ENCODE measurements at regions not wholly inside any gene's neighbourhood (a gene's known extent, or its start where the extent isn't known, plus 50 kb on each side); places are given as distances from the start of the nearest gene placed in this dataset.
"Not testable (repeated sequence)": the region's sequence is repeated elsewhere in the genome, so short reads cannot be mapped to it uniquely, and the experiment has no call there.

DNA sequence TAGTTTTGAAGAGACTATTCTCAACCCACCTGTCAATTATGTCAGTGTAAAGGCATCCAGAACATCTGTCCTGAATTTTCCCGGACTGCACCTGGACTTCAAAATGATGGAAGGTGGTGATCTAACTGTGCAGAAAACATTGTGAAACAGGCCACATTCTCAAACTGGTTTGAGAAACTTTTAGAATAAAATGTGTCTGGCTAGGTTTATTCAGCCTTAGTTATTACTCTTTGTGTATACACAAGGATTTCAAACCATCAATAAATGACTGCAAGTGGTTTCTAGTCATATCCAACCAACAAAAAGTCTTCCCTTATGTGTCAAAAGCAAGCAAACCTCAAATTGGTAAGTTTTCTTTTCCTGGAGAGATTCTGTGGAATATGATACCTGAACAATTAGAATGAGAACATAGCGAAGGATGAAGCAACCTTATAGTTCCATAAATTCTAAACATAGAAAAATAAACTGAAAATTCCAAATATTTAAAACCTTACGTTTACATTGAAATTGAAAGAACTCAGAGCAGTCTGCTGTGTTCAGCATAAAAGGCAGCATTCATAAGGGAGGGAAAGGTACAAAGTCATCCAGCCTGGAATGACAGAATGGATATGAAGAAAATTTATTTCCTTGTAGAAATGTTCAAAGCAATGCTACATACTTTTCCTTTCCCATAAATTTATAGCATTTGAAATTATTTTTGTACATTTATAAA, 306.6 kb upstream of the TGFBR2 start:
- DNase-seq (ENCODE audit: low spot score), result no peak

DNA sequence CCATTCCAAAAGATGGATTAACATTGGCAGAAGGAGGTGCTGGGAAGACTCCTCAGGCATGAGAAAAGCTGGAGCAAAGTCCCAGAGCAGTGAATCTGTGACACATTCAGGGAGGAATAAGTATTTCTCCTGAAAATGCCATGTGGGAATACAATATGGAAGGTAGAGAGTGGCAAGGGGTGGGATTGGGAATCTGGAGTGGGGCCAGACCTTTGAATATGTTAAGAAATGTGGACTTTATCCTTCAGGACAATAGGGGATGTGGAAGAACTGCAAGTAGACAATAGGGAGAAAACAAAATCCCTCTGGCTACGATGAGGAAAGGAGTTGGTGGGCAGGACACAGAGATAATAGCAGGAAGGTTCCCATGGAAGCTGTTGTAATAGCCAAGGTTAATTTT, 305.6 kb upstream of the TGFBR2 start:
- DNase-seq (ENCODE audit: low spot score), result no peak

DNA sequence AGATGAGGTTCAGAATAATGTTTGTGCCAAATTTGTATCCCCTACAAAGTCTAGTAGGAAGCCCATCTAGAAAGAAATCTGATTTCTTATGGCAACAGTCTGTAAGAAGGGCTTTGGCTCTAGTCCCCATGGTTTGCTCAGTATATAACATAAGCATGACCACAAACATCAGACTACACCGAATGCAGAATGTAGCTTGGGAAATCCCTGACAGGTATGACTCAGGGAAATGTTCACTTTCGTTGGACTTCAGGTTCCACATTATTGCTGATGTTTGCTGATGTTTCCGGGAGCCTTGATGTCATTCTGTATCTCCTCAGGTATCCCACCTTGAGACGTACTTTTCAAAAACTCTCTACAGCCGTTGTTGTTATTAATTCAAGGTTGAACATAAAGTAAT, 304.4 kb upstream of the TGFBR2 start:
- no peak for DNase-seq (ENCODE audit: low spot score)

DNA sequence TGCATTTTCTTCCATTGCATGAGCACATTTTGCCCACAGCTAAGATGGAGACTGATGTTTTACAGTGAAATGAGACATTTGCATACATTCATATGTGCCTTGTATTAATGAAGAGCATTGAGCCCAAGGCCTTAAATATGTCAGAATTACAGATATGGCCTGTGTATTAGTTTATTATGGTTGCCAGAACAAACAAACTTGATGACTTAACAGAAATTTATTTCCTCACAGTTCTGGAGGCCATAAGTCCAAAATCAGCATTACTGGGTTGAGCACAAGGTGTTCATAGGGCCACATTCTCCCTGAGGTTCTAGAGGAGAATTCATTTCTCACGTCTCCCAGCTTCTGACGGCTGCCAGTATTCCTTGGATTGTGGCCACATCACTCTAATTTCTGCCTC, 302.6 kb upstream of the TGFBR2 start:
- DNase-seq (ENCODE audit: low spot score), result no peak

DNA sequence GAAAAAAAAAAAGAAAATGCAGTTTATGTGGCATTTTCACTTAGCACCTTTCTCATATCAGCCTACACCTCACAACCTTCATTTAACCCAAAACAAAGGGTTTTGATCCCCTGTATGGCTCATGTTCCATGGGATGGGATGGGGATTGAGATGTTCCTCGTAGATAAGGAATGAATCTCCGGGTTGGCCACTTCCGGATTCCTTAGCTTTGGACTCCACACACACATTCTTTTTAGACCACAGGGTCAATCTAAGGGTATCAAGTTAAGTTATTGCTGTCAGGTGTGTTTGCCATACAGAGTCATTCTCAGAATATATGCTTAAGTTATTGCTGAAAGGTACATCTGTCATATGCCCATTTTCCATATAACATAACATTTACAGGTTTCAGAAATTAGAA, 301.4 kb upstream of the TGFBR2 start:
- no peak for DNase-seq (ENCODE audit: low spot score)

DNA sequence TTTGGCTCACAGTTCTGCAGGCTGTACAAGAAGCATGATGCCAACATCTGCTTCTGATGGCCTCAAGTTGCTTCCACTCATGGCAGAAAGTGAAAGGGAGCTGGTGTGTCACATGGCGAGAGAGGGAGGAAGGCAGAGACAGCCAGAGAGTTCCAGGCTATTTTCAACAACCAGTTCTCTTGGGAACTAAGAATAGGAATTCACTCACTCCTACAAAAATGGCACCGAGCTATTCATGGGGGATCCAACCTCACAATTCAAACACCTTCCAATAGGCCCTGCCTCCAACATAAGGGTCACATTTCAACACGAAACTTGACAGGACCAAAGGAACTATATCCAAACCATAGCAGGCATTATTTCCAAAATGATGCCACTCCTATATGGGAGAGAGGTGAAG, 299.5 kb upstream of the TGFBR2 start:
- no peak for DNase-seq (ENCODE audit: low spot score)

DNA sequence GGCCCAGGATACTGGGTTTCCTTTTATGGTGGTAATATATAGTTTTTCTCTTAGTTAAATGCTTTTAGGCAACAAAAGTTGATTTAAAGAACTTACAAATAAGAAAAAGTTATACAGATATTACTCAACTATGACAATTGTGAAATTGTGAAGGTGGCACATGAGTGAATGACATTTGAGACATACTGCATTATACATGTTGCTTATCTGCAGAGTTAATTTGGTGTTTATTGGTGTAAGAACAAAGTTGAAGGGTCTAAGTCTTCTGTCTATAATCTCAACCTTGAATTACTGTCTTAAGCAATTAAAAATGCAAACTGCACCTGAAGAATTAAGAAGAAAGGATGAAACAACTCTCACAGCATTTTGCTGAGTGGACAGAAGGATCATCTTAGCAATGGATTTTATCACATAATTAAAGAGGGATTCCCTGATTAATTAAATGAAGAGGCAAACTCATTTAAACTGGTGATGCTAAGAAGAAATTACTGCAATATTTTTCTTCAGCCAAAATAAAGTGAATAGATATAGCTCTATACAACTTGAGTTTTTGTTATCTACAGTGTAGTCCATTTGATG, 298.9 kb upstream of the TGFBR2 start:
- no peak for DNase-seq (ENCODE audit: low spot score)

DNA sequence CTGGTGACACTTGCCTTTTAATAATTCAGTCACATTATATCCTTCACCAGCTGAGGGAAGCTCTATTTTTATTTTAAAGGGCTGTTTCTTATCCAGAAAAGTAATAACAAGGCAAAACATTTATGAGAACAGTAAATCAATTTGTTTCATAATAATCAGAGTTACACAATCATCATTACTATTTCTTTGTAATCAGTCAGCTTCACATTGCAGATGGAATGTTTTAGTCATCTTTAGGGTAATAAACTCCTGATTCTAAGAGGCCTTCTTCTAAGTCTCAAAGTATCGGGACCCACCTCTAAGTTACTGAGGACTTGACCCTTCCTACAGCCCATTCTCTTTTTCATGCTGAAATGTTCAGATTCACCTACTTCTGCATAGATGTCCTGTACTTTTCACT, 298.3 kb upstream of the TGFBR2 start:
- no peak for DNase-seq (ENCODE audit: low spot score)

DNA sequence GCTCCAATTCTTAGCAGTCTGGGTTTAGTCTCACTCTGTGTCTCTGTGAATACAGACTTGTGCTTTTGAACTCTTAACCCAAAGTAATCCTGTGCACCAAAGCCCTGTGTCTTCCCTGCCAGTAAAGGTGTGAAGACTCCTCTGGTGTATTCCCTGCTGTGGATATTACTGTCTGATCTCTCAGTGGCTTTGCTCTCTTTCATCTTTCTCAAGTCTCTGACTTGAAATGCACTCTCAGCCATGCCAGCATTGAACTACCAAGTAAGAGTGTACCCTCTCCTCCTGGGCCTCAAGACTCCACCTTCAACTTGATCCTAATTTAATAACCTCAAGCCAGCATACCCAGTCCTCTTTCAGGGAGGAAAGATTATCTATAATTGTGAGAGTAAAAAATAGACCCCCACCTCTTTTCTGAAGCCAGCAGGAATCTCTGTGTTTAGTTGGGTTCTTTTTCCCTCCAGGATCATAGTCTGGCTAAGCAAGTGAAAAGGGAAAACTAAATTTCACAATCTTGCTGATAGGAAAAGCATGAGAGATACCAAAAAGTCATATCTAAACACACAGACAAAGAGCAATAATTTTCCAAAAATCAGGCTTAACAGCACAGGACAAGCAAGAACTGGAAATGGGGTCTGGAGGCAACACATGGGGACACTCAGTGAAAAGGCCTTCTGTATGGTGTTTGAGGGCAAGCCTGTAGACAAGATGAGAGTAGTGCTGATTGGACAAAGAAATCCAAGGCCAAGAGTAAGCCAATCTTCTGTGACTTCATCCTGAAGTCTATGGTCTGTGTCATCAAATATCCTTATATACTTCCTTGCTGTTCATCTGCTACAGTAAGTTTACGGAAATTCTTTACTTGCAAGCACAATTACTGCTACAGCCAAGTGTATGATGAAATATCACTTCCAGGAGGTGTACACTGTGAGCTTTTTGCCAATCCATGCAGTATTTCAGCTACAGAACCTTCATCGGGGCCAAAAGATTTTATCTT, 296.1 kb upstream of the TGFBR2 start:
- DNase-seq (ENCODE audit: low spot score), result no peak

DNA sequence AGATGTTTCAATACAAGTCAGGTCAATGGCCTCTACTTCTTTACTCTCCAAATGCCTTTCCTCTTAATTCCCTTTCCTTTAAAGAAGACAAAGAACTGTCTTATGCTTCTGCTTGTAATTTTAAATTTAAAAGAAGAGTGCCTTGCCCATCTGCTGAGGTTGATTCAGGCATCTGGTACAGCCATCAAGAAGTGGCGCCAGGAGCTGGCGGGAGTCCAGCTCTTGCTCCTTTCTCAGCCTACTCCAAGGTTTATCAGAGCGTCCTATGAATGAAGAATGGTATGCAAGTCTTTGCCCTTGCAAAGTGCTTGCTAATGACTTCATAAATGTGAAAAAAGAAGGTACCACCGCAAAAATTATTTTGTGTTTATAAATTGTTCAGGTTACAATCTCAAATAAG, 294.6 kb upstream of the TGFBR2 start:
- DNase-seq (ENCODE audit: low spot score), result no peak

DNA sequence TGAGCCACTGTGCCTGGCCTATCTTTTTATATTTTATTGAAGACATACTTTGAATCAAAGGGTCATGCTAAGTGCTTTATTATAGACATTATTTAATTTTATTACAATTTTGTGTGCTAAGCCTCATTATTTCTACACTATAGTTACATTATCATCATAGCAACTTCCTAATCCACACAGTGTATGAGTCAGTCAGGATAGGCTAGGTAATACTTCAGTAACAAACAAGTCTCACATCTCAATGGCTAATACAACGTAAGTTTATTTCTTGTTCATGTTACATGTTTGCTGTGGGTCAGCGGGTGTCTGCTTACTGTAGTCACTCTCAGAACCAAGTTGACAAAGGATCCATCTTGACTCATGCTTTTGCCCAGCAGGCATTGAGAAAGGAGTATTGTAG, 292.6 kb upstream of the TGFBR2 start:
- no peak for DNase-seq (ENCODE audit: low spot score)

DNA sequence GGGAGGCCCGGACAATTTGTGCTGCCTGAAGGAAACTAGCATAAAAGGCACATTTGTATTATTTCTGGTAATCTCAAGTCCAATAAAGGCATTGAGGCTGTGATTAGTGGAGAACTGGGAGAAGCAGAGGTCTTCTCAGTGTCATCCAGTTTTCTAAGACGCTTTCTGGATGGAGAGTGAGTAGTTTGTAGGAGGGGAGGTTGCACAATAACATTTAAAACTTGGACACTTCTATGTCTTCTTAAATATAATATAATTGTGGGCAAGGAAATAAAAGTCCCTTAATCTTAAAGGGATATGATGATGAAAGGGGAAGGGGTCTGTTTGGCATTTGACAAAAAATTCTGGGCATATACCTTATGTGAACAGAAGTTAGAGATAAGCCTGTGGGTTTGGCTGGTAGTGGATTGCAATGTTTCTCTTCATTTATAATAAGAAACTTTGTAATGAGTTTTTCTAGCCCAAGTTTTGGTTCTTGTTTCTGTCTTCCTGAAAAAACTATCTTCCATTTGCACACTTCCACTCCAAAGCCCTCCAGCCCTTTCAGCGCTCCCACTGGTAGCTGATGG, 291.6 kb upstream of the TGFBR2 start:
- no peak for DNase-seq (ENCODE audit: low spot score)

DNA sequence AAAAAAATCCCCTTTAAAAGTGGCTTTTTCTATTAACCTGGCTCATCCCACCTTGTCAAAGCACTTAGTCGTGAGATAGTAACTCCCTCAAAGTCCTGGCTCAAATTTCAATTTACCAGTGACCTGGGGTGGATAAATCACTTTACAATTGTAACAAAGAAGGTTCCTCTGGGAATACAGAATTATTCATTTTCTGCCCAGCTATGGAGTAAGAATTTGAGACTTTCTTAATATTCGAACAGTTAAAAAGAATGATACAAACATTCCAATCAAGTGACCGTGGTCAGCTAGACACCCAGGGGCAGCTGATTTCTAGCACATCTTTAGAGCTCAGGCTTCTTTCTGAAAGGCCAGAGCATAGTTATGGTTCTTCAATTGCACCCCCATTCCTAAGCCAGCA, 291.0 kb upstream of the TGFBR2 start:
- no peak for DNase-seq (ENCODE audit: low spot score)

DNA sequence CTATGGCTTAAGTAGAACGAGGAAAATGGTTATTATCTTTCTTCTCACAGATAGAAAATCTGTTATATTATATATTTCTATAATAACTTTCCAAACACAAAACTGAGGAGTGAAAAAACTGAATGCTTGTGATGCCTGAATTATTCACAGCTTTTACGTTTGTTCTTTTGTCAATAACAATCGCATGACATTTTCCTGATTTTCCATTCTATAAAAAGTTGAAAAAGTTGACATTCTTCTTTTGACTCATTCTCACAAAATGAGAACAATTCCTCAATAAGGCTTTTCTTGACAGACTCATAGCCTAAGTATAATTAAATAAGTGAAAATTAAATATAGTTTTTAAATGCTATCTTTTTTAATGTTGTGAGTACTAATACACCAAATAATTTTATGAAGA, 288.8 kb upstream of the TGFBR2 start:
- DNase-seq (ENCODE audit: low spot score), result no peak

DNA sequence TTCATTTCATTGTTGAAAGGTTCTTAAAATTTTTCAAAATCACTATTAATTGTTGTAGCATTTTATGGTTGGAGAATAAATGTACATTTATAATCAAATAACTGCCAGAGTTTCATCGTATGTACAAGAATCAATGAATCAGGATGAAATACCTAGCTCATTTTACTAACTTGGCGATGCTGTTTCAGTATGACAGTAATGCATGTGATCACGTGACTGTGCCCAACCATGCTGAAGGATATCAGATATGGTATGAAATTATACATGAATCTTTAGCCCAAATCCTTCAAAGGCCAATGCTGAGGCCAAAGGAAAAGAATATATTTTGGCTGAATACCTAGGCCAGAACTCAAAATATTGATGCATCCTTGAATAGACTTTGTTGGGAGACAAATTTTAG, 288.3 kb upstream of the TGFBR2 start:
- DNase-seq (ENCODE audit: low spot score), result no peak

DNA sequence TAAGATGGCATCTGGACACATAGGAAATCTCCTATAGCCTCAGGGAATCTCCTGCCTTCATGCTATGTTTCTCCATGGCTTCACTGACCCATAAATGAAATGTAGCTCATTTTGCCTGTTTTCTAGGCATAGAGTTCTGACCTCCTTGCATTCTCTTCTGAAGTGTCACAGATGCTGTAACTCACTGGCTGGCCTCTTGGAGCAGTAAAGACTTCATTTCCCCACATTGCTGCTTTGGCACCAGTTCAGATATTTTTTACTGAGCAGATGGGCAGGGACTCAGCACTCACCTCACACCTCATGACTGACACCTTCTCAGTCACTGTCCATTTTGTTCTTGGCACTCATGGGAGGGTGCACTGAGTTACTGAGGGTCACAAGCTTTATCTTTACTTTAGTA, 286.7 kb upstream of the TGFBR2 start:
- peak; percentile 3 for DNase-seq (ENCODE audit: low spot score)

DNA sequence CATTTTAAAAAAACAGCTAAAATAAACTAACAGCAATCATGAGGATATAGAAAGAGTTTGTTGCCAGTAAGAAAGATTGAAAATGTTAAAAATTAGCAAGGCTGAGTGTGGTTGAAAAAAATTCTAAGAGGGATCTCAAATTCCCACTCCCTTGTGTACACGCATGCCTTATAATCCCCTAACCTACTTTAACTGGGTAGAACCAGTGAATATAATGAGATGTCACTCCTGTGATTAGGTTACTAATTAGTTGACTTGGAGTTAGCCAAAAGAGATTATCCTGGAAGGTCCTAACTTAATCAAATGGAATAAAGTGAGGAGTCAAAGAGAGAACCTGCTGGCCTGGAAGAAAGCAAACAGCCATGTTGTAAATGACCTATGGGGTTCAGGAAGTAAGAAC, 286.0 kb upstream of the TGFBR2 start:
- DNase-seq (ENCODE audit: low spot score), result no peak

DNA sequence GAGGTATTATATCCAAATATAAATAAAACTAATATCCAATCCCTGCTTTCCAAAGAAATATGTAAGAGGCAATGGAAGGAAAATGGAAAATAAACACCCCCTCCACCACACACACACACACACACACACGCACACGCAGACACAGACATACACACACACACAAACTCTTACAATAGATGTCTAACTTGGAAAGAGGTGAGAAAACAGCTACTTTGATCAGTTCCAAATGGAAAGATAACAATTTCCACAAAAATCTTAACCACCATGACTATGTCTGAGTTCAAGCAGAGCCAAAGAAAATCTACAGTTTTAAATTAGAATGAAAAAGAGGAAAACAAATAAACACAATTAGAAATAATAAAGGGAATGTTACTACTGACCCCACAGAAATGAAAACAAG, 285.3 kb upstream of the TGFBR2 start:
- DNase-seq (ENCODE audit: low spot score), result no peak

DNA sequence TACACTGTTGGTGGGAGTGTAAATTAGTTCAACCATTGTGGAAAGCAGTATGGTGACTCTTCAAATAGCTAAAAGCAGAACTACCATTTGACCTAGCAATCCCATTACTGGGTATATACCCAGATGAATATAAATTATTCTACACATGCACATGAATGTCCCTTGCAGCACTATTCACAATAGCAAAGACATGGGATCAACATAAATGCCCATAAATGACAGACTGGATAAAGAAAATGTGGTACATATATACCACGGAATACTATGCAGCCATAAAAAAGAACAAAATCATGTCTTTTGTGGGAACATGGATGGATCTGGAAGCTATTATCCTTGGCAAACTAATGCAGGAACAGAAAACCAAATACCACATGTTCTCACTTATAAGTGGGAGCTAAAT, 282.8 kb upstream of the TGFBR2 start:
- DNase-seq (ENCODE audit: low spot score), result not testable (repeated sequence)

DNA sequence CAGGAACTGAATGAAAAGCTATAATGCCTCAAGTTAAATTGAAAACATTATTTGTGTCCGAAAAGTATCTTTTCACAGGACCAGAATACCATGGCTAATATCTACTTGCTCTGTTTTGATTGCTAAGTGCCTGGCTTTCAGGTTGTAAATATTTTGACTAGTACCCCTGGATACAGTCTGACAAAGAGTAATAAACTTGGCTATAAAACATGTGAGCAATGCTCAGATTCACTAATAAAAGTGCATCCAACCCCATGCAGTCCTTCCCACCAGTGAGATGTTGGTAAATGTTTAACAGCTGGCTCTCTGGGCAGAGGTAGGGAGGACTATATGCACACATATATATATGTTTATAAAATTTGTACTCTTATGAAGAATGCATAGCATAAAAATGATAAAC, 281.8 kb upstream of the TGFBR2 start:
- no peak for DNase-seq (ENCODE audit: low spot score)

DNA sequence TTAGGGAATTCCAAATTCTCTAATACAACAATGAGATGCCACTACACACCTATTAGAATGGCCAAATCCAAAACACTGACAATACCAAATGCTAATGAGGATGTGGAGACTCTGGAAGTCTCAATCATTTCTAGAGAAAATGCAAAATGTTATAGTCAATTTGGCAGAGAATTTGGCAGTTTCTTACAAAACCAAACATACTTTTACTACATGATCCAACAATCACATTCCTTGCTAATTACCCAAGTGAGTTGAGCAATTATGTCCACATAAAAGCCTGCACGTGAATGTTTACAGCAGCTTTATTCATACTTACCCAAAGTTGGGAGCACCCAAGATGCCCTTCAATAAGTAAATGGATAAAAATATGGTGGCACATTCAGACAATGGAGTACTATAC, 278.4 kb upstream of the TGFBR2 start:
- DNase-seq (ENCODE audit: low spot score), result not testable (repeated sequence)

DNA sequence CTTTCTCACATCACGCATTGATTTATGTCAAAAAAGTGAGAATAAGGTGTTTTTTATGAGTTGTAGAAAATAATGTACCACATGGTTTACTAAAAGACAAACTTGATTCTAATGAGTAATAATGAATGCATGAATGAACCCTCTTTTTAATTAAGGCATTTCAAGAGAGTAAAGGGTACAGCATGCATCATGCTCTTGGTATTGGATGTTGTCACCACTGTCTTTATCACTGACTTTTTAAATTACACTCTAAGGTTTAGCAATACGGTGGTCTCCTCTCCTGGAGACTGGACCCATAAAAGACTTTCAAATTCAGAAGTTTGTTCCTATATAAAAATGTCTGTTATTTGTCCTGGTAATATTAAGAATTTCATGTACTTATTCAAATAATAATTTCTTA, 277.5 kb upstream of the TGFBR2 start:
- DNase-seq (ENCODE audit: low spot score), result not testable (repeated sequence)

DNA sequence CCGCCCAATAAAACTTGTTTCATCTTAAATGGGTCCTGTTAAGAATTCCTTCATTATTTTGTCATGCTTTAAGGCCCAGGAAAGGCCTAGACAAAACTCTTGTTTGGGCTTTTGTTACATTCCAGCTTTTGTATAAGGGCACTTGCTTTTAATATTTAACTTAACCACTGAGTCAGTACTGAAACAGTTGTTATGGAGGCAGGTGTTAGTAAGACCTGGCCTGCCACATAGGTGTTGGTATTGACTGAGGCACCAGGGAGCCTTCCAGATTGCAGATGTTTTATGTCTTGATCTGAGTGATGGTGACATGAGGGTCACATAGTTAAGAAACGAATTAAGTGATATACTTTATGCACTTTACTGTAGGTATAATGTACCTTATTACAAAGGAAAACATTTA, 274.9 kb upstream of the TGFBR2 start:
- DNase-seq (ENCODE audit: low spot score), result no peak
